ENCODE measurements at regions not wholly inside any gene's neighbourhood (a gene's known extent, or its start where the extent isn't known, plus 50 kb on each side); places are given as distances from the start of the nearest gene placed in this dataset.
"Not testable (repeated sequence)": the region's sequence is repeated elsewhere in the genome, so short reads cannot be mapped to it uniquely, and the experiment has no call there.

DNA sequence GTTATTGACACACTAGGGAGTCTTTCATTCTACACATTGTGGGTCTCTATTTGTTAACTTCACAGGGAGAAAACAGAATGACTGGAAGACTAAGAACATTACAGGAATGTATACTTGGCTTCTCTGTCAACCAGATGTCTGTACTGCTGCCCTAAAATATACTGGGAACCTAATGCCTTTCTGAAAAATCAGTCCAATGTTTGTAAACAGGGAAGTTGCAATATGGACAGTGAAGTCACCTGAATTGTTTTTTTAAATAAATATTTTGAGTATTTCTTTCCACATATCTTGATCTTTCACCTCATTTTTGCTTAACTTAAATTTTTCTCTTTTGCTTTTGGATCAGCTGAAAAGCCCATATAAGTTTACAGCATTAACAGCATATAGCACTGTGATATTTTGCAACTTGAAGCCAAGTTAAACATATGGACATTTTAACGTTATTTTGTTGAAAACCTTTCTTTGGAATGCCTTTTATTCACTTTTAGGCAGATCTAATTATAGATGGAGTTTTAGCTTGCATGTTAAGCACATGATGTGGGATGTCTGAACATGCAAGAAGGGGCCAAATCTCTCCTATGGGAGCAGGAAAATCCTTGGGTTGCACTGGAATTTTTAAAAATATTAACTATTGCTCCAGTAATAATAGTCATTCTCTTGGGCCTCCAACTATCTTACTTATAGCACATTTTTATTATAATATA is 137.7 kb upstream of the TWIST2 start:
- FAIRE-seq (no peak), DNase-seq (ENCODE audit: insufficient read length, low spot score) (no peak)

- FAIRE-seq, result no peak
- no peak for DNase-seq (ENCODE audit: insufficient read length, low spot score)
Observed at GRCh38 chr2:238710787-238711186, 137.1 kb upstream of the TWIST2 start.

GRCh38 chr2:238711346-238711745 is 136.5 kb upstream of the TWIST2 start:
- DNase-seq (ENCODE audit: insufficient read length, low spot score), result no peak
- FAIRE-seq, result no peak

GRCh38 chr2:238712011-238712410 is 135.9 kb upstream of the TWIST2 start:
- no peak for FAIRE-seq
- DNase-seq (ENCODE audit: insufficient read length, low spot score), result no peak

DNA sequence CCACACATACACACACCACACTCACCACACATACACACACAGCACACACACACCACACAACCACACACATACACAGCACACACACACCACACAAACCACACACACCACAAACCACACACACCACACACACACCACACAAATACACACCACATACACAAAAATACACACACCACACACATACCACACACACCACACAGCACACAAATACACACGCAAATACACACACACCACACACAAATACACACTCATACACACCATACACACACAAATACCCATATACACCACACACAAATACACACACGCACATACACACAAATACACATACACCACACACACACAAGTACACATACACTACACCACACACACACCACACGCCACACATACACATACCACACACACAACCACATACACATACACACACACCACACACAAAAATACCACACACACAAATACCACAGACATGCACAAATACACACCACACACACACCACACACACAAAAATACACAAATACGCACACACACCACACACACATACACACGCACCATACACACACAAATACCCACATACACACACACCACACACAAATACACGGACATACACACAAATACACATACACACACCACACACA is 134.6 kb upstream of the TWIST2 start:
- no peak for DNase-seq (ENCODE audit: insufficient read length, low spot score)
- FAIRE-seq, result peak; percentile 99

- DNase-seq (ENCODE audit: insufficient read length, low spot score) (peak; percentile 15), FAIRE-seq (no peak)
Observed at GRCh38 chr2:238714038-238714528, 133.8 kb upstream of the TWIST2 start.

GRCh38 chr2:238716171-238716570 is 131.7 kb upstream of the TWIST2 start:
- DNase-seq (ENCODE audit: insufficient read length, low spot score) (no peak), FAIRE-seq (no peak)

- no peak for DNase-seq (ENCODE audit: insufficient read length, low spot score)
- no peak for FAIRE-seq
Observed at GRCh38 chr2:238716585-238716984, 131.3 kb upstream of the TWIST2 start.

- DNase-seq (ENCODE audit: insufficient read length, low spot score) (no peak), FAIRE-seq (no peak)
Observed at GRCh38 chr2:238717084-238717483, 130.8 kb upstream of the TWIST2 start.

DNA sequence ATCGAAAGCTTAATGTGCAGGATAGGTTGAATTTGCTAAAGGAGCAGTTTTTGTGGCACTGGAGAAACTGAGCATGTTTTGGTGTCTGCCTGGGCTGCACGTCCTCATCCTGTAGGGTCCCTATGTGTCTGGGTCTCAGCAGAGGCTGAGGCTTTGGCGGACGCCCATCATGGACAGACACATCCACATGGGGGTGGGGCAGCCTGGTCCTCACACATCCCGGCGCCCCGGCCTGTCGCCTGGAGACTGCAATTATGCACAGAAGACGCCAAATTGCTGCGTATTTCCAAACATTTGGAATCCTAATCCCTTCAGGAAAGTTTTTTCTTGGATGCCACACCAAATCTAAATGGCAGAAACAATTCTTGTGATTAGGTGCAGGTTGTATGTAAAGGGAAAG is 128.2 kb upstream of the TWIST2 start:
- FAIRE-seq, result no peak
- no peak for DNase-seq (ENCODE audit: insufficient read length, low spot score)

DNA sequence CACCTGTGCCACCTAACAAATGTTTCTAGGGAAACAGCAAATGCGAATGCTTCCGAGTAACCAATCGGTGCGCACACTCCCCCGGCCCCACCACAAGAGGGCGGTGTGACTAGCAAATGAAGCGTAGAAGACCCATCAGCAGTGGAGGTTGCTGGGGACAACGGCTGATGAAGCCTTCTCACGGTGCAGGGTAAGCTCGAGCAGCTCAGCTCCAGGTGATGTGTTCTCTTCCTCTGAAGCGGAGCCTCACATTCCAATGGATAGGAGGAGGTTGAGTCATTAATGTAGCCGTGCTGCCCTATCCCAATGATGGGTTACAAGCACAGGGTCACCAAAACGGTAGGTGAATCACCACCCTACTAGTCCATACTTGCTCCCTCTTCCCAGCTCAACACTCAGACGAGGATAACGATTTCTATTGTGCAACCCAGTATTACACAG is 127.6 kb upstream of the TWIST2 start:
- DNase-seq (ENCODE audit: insufficient read length, low spot score) (peak; percentile 79), FAIRE-seq (peak; percentile 90)

DNA sequence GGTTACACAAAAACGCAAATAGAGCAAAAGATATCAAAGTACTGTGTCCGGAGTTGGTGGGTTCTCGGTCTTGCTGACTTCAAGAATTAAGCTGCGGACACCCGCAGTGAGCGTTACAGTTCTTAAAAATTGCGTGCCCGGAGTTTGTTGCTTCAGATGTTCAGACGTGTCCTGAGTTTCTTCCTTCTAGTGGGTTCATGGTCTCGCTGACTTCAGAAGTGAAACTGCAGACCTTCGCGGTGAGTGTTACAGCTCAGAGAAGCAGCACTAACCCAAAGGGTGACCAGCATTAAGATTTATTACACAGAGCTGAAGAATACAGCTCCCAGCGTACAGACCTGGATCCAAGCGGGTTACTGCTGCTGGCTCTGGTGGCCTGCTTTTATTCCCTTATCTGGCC is 125.7 kb upstream of the TWIST2 start:
- DNase-seq (ENCODE audit: insufficient read length, low spot score) (no peak), FAIRE-seq (no peak)

- no peak for DNase-seq (ENCODE audit: insufficient read length, low spot score)
- no peak for FAIRE-seq
Observed at GRCh38 chr2:238722883-238723282, 125.0 kb upstream of the TWIST2 start.

GRCh38 chr2:238723740-238724320 is 124.1 kb upstream of the TWIST2 start:
- not testable (repeated sequence) for DNase-seq (ENCODE audit: insufficient read length, low spot score); FAIRE-seq

DNA sequence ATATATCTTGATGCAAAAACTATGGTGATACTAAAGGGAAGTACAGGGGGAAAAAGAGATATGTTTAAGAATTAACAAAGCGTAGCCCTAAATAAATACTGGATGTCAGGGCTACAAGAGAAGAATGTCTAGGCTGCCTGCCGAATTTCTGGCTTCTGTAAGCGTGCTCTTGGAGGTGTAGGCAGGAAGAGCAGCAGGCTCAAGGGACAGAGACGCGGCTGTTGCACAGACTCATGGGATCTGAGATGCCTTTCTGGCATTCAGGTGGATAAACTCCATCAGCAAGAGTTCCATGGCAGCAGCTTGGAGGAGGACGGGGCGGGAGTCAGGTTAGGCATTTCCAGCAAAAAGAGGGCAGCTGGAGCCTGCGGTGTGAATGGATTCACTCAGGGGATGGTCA is 123.2 kb upstream of the TWIST2 start:
- FAIRE-seq (no peak), DNase-seq (ENCODE audit: insufficient read length, low spot score) (no peak)

DNA sequence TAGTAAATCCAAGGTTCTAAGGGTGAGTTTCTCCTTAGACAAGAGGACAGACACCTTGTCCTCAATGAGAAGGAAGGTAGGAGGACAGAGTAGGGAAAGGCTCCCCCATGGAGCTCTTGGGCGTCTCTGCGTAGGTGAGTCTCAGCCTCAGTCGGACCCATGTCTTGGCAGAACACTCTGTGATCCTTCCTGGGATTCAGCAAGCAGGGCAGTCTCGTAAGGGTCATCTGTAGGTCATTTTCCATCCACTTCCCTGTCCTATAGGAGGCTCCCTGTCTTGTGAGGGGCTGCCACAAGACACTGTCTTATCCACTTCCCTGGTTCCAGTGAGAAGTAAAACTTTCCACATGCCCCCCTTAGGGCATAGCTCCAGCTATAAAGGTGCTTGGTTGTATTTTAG is 122.6 kb upstream of the TWIST2 start:
- DNase-seq (ENCODE audit: insufficient read length, low spot score) (no peak), FAIRE-seq (no peak)

DNA sequence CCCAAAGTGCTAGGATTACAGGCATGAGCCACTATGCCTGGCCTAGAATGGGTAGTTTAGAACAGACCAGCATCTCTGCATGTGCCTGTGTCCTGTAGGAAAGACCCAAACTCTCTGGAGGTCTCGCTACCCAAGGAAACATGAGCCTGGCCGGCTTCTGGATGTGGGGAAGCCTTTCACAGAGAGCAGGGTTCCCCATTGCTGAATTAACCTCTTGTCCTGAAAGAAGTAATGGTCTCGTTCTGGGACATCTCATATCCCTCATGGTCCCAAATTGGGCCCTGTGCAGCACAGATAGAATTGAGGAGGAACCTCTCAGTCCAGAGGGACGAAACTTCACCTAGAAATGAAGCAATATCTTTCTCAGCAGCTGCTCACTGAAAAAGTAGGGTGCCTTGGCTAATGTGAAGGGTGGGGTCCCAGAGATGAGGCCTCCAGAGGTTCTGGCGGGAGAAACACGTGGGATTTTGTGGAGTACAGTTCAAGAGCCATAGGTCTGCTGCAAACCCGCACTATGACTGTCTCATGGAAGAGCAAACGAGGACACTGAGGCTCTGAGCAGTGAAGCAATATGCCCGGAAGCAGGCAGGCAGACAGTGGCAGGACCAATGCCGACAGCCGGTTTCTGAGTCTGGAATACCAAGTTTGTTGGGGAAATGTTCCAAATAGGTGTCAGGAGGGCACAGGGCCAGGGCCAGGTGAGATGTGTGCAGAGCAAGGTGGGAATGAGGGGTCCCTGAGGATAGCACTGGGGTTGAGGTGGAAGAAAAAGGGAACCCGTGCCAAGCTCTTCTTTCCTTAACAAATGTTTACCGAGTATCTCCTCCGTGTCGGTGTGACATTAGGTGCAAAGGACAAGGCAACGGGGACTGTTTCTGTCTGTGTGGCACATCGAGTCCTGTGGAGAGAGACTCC is 121.0 kb upstream of the TWIST2 start:
- FAIRE-seq, result no peak
- no peak for DNase-seq (ENCODE audit: insufficient read length, low spot score)

DNA sequence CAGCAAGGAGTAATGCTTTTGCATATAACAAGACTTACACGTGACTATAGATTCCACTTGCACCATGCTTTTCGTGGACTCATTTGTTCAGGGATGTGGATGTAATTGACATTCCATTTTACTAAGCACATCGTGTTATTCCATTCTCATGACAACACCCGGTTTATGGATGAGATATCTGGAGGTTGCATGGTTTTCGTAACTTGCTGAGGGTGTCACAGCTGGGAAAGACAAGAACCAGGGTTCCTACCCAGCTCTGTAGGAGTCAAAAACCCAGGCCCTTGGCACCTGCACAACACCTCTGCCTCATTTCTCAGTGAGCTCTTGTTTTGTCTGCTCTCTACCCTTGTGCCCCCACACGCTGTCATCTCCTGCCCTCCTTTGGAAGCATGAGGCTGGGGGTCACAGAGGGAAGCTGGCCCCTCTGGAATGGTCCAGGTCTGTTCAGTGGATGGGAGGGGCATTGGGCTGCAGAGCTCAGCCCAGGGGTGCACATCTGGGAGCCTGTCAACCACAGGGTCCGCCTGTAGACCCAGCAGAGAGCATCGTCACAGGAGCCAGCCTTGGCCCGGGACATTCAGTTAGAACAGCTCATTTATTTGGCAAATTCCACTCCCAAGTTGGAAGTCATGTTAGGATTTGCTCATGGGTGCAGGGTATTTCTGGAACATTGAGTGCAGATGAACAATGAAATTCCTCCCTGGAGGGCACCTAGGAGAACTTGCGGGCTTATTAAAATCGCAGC is 120.1 kb upstream of the TWIST2 start:
- DNase-seq (ENCODE audit: insufficient read length, low spot score) (no peak), FAIRE-seq (no peak)

DNA sequence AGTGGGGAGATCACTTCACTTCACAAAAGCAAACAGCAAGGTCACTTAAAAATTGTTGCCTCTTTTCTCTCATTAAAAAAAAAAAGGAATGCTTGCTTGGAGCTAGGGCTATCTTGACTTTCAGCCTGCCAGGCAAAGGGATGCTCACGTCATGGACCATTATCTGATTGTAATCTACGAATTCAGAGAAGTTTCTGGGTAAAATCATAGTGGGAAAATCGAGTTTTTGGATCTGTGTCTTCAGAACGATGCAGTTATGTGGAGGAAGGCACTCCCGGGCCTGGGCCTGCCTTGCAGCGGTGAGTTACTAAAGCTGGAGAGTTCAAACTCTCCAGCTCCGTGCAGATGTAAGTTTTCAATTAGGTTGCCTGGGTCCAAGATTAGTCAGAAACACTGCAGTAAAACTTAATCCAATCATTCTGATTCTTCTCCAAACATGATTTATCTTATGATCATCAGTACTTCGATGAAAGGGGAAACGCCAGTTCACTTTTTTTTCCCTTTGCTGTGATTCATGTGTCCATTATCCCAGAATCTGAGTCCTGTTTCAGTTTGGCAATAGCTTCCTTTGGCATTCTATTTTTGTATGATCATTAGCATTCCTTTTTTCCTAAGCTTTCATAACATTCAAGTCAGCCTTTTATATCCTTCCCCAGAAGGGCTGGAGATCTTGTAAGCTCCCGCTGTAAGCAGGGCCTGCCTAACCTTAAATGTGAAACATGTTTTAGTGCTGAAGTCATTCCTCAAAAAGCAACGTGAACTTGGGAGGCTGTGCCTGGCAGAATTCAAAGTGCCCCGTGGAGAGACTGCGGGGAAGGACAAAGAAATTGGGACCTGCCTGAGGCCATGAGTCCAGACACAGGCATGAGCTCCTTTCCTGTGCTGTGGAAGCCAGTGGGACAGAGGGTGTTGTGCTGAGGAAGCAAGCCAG is 119.3 kb upstream of the TWIST2 start:
- no peak for FAIRE-seq
- peak; percentile 37 for DNase-seq (ENCODE audit: insufficient read length, low spot score)
